ENCODE measurements at regions not wholly inside any gene's neighbourhood (a gene's known extent, or its start where the extent isn't known, plus 50 kb on each side); places are given as distances from the start of the nearest gene placed in this dataset.

GRCh38 chr10:120960725-120961124, 109.6 kb downstream of the WDR11 start:
- TF ChIP-seq SUZ12 (IDR thresholded peaks at IDR 0.05; ENCODE audit: extremely low read depth, insufficient read depth, insufficient read length) (no peak), YY1 (IDR thresholded peaks at IDR 0.05; ENCODE audit: insufficient read depth, insufficient read length) (no peak), ZNF274 (IDR thresholded peaks at IDR 0.05; ENCODE audit: low read depth, low read length) (no peak)
